Inflammatory macrophage treated with lipopolysaccharide for 1 hour (primary cell): ENCODE measurements at regions not wholly inside any gene's neighbourhood (a gene's known extent, or its start where the extent isn't known, plus 50 kb on each side); places are given as distances from the start of the nearest gene placed in this dataset.

Experiments used
- DNase-seq, 2 donors: peaks; one replicate each; pipeline ENCODE4 v3.0.0-alpha.2; 2020 to 2022

DNA sequence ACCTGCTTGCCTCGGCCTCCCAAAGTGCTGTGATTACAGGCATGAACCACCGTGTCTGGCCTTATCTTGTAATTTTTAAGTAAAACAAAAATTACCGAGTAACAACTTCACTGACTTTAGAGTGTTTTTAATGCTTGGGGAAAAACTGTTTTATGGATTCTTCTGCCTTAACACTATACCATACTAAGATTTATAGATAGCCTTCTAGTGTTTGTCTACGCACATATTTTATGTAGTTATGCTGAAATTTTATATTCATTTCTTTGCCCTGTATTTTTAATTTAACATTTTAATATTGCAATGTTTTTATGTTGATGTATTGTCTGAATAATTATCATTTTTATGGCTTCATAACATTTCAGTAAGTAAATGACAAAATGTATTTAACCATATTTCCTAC is 96.4 kb upstream of the FTMT start:
- DNase-seq, result no peak

GRCh38 chr5:121757753-121758152 is 93.9 kb upstream of the FTMT start:
- no peak for DNase-seq

DNA sequence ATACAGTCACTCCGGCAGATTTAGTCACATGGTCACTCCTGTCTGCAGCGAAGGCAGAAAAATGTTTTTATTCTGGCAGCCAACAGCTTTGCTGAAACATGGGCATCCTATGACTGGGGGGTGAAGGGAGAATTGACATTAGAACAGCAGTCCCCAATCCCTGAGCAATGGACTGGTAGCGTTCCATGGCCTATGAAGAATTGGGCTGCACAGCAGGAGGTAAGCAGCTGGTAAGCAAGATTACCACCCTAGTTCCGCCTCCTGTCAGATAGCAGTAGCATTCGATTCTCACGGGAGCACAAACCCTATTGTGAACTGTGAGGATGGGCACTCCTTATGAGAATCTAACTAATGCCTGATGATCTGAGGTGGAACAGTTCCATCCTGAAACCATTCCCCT is 93.1 kb upstream of the FTMT start:
- DNase-seq, result no peak

- no peak for DNase-seq
Observed at GRCh38 chr5:121762426-121762825, 89.3 kb upstream of the FTMT start.

GRCh38 chr5:121763665-121764064 is 88.0 kb upstream of the FTMT start:
- DNase-seq, result no peak

- no peak for DNase-seq
Observed at GRCh38 chr5:121780406-121780805, 71.3 kb upstream of the FTMT start.

- DNase-seq, result no peak
Observed at GRCh38 chr5:121783700-121784099, 68.0 kb upstream of the FTMT start.

DNA sequence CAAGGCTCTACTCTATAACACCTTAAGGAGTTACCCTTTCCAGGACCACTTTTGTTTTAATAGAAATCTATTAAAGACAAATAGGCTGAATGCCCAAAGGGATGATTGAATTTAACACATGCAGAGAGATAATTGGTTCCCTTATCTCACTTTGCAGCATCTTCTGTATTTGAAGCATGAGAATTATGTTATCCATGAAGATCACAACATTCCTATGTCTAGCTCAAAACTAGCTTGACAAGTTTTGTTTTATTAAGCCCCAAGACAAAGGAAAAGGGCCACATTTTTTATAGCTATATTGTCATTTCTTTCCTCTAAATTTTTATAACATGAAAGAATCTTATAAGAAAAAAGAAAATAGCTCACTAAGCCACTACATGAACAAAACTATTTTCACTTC is 57.9 kb upstream of the FTMT start:
- DNase-seq, result no peak

DNA sequence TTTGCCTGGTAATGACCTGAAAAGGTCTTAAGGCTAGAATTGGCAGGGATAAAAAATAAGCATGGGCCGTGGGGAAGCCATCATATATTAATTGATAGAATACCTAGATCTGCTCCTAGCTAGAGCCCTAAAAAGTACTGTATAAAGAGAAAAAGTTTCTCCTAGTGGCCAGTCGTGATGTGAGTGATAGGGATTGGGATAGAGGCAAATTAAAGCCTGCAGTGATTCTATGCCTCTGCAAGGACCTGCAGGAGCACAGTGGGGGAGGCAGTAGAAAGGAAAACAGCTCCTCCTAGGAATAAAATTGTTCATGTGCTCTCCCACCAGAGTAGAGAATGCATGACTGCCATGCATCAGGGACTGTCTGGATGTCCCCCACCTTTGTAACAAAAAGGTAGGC is 56.2 kb upstream of the FTMT start:
- no peak for DNase-seq

- no peak for DNase-seq
Observed at GRCh38 chr5:121797681-121798518, 53.8 kb upstream of the FTMT start.
